ENCODE measurements at regions not wholly inside any gene's neighbourhood (a gene's known extent, or its start where the extent isn't known, plus 50 kb on each side); places are given as distances from the start of the nearest gene placed in this dataset.

DNA sequence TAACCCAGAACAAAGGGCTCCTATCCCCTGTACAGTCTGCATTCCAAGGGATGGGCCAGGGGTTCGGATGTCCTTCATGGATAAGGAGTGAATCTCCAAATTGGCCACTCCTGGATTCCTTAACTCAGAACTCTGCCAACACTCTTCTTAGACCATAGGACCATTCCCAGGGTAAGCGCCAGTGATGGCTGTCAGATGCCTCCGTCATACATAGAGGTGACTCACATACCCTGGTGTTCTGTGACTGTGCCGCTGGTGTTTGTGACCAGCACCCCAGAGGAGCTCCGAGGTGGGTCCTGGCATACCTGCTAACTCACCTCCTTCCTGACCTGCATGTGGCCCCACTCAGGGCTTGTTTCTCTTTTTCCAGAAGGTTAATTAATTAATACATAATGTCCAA lies 134.7 kb downstream of the KLF13 start:
- DNase-seq (ENCODE audit: low spot score) (no peak), ATAC-seq (ENCODE audit: insufficient number of reproducible peaks, low FRiP score, low read depth) (no peak)

GRCh38 chr15:31461911-31462480 lies 135.4 kb downstream of the KLF13 start:
- no peaks in the 10 kb centered on the region for H3K9me3 ChIP-seq
- no peaks in the 10 kb centered on the region for H3K36me3 ChIP-seq
- TF ChIP-seq, protein P1, sequence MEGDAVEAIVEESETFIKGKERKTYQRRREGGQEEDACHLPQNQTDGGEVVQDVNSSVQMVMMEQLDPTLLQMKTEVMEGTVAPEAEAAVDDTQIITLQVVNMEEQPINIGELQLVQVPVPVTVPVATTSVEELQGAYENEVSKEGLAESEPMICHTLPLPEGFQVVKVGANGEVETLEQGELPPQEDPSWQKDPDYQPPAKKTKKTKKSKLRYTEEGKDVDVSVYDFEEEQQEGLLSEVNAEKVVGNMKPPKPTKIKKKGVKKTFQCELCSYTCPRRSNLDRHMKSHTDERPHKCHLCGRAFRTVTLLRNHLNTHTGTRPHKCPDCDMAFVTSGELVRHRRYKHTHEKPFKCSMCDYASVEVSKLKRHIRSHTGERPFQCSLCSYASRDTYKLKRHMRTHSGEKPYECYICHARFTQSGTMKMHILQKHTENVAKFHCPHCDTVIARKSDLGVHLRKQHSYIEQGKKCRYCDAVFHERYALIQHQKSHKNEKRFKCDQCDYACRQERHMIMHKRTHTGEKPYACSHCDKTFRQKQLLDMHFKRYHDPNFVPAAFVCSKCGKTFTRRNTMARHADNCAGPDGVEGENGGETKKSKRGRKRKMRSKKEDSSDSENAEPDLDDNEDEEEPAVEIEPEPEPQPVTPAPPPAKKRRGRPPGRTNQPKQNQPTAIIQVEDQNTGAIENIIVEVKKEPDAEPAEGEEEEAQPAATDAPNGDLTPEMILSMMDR (IDR thresholded peaks at IDR 0.05): no peak
- H3K4me1 ChIP-seq (ENCODE audit: control insufficient read depth in 1 of 2, low read depth in 2 of 2): peaks cover 2 to 21% of the 10 kb centered on the region in 2 donors
- no peak overlapping the region for H3K4me3 ChIP-seq
- ATAC-seq (ENCODE audit: insufficient number of reproducible peaks, low FRiP score, low read depth) (no peak), DNase-seq (ENCODE audit: low spot score) (no peak)
- H3K27ac ChIP-seq: no peak overlapping the region
- H3K27me3 ChIP-seq (replicated peaks; ENCODE audit: insufficient read depth): no peaks in the 10 kb centered on the region

More for the DNA sequence above, 134.7 kb downstream of the KLF13 start:
- Histone ChIP-seq H3K4me3 (no peak overlapping the region), H3K4me1 (ENCODE audit: control insufficient read depth in 1 of 2, low read depth in 2 of 2) (peaks cover 2 to 27% of the 10 kb centered on the region in 2 donors), H3K27me3 (replicated peaks; ENCODE audit: insufficient read depth) (no peaks in the 10 kb centered on the region), H3K9me3 (no peaks in the 10 kb centered on the region), H3K27ac (no peak overlapping the region), H3K36me3 (no peaks in the 10 kb centered on the region)
- TF ChIP-seq, protein P1 (IDR thresholded peaks at IDR 0.05): no peak

DNA sequence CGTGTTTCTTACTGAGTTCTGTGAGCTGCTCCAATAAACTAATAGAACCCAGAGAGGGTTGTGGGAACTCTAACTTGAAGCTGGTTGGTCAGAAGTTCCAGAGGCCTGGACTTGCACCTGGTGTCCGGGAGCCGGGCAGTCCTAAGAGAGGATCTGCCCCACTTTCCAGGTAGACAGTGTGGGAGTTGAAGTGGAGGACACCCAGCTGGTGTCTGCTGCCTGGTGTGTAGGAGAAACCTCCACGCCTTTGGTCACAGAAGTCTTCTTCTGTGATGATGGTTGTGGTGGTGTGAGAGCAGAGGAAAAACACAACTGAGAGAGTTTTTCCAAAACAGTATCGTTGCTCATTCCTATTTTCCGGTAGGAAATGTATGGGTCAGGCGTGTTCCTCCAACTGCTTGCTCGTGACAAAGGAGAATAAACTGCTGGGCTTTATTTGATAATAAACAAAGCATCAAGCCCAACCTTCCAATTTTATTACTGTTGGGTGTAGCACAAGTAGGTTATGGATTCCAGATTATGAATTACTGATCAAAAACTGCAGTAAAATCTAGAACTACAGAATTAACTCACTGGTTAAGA lies 137.0 kb downstream of the KLF13 start:
- TF ChIP-seq, protein P1 (IDR thresholded peaks at IDR 0.05): no peak
- DNase-seq (ENCODE audit: low spot score): no peak

GRCh38 chr15:31464216-31465082 lies 137.8 kb downstream of the KLF13 start:
- no peaks in the 10 kb centered on the region for H3K27me3 ChIP-seq (replicated peaks; ENCODE audit: insufficient read depth)
- no peak overlapping the region for H3K4me3 ChIP-seq
- no peak for DNase-seq (ENCODE audit: low spot score)
- no peaks in the 10 kb centered on the region for H3K9me3 ChIP-seq
- H3K27ac ChIP-seq: no peak overlapping the region
- no peaks in the 10 kb centered on the region for H3K36me3 ChIP-seq
- TF ChIP-seq, protein P1 (IDR thresholded peaks at IDR 0.05): no peak
- no peak for ATAC-seq (ENCODE audit: insufficient number of reproducible peaks, low FRiP score, low read depth)
- H3K4me1 ChIP-seq (ENCODE audit: control insufficient read depth in 1 of 2, low read depth in 2 of 2): peaks cover 2 to 9% of the 10 kb centered on the region in 2 donors

More for the DNA sequence above, 137.0 kb downstream of the KLF13 start:
- no peaks in the 10 kb centered on the region for H3K27me3 ChIP-seq (replicated peaks; ENCODE audit: insufficient read depth)
- H3K4me3 ChIP-seq: no peak overlapping the region
- H3K27ac ChIP-seq: no peak overlapping the region
- no peaks in the 10 kb centered on the region for H3K9me3 ChIP-seq
- no peaks in the 10 kb centered on the region for H3K36me3 ChIP-seq
- no peak for ATAC-seq (ENCODE audit: insufficient number of reproducible peaks, low FRiP score, low read depth)
- peaks cover 2 to 9% of the 10 kb centered on the region in 2 donors for H3K4me1 ChIP-seq (ENCODE audit: control insufficient read depth in 1 of 2, low read depth in 2 of 2)
